Body of pancreas (tissue), 4 donors: ENCODE measurements at regions not wholly inside any gene's neighbourhood (a gene's known extent, or its start where the extent isn't known, plus 50 kb on each side); places are given as distances from the start of the nearest gene placed in this dataset.

Experiments
- CTCF ChIP-seq, 7 experiments: fragments of 450-650 bp in 4 of 7; fragments of 200-600 bp in 3 of 7; sonication (generic) in 3 of 7; IDR thresholded peaks; one replicate each; pipeline ENCODE4 v1.5.1; 2016 to 2019; ENCODE audit warnings: antibody characterized with exemption in 7 of 7
- POLR2A ChIP-seq, 3 donors: fragments of 450-650 bp; IDR thresholded peaks; one replicate each; pipeline ENCODE4 v1.6.1; 2016; ENCODE audit warnings: antibody characterized with exemption in 3 of 3, mild to moderate bottlenecking in 2 of 3

- TF ChIP-seq CTCF (IDR thresholded peaks at IDR 0.05) (no peak), POLR2A (IDR thresholded peaks at IDR 0.05) (no peak)
Measured at GRCh38 chr21:35437941-35438340, 388.8 kb upstream of the RUNX1 start.
